ENCODE measurements at regions not wholly inside any gene's neighbourhood (a gene's known extent, or its start where the extent isn't known, plus 50 kb on each side); places are given as distances from the start of the nearest gene placed in this dataset. TPM values are rescaled to one million over a fixed set of nuclear protein-coding genes. Genes with fewer than 3 reads are reported as not detected.
A peak's percentile ranks its signal among the peaks of the same experiment; 100 is the strongest.

GRCh38 chr2:117762454-117762853 is 52.0 kb upstream of the DDX18 start:
- no peaks in the 10 kb centered on the region for H3K4me1 ChIP-seq (ENCODE audit: control insufficient read depth, insufficient read depth, low read length)
- H3K27me3 ChIP-seq (ENCODE audit: control insufficient read depth, insufficient read depth, low read length) = no peaks in the 10 kb centered on the region
- H3K27ac ChIP-seq (ENCODE audit: low read depth, low read length) = no peak overlapping the region
- no peaks in the 10 kb centered on the region for H3K36me3 ChIP-seq (ENCODE audit: control insufficient read depth, insufficient read depth, low read length)
- no peak for DNase-seq (ENCODE audit: low read depth in 4 of 6, low spot score in 6 of 6)
- H3K4me3 ChIP-seq (ENCODE audit: low read depth, low read length) = no peak overlapping the region
- H3K9me3 ChIP-seq (ENCODE audit: control insufficient read depth, insufficient read depth, low read length) = no peaks in the 10 kb centered on the region

GRCh38 chr2:117763804-117764203 is 50.7 kb upstream of the DDX18 start:
- H3K36me3 ChIP-seq (ENCODE audit: control insufficient read depth, insufficient read depth, low read length) = no peaks in the 10 kb centered on the region
- H3K27ac ChIP-seq (ENCODE audit: low read depth, low read length) = peak overlapping the region; percentile 20
- no peaks in the 10 kb centered on the region for H3K27me3 ChIP-seq (ENCODE audit: control insufficient read depth, insufficient read depth, low read length)
- peak in 4 of 6 donors; percentile 40 to 85 (median 58) for DNase-seq (ENCODE audit: low read depth in 4 of 6, low spot score in 6 of 6)
- H3K9me3 ChIP-seq (ENCODE audit: control insufficient read depth, insufficient read depth, low read length) = no peaks in the 10 kb centered on the region
- no peak overlapping the region for H3K4me3 ChIP-seq (ENCODE audit: low read depth, low read length)
- no peaks in the 10 kb centered on the region for H3K4me1 ChIP-seq (ENCODE audit: control insufficient read depth, insufficient read depth, low read length)
- WGBS (ENCODE audit: insufficient coverage) = 40% methylated on average over 1 of the region's 4 CpGs

Small RNA genes in the stretch of these regions (small RNA-seq; reads per million reads assigned to genes)
- gene AC104408.1 (ENCODE audit: low replicate concordance) (not detected), gene RNU7-190P (ENCODE audit: low replicate concordance) (not detected)

Data from spinal cord (tissue), 10 donors.